Raji (cell line): ENCODE measurements at regions not wholly inside any gene's neighbourhood (a gene's known extent, or its start where the extent isn't known, plus 50 kb on each side); places are given as distances from the start of the nearest gene placed in this dataset.

Experiments
- POLR2A ChIP-seq: IDR thresholded peaks from 2 replicates; pipeline ENCODE4 v1.6.1; 2011; ENCODE audit warnings: low read depth, low read length, control low read depth; ENCODE audit not compliant: insufficient read depth

DNA sequence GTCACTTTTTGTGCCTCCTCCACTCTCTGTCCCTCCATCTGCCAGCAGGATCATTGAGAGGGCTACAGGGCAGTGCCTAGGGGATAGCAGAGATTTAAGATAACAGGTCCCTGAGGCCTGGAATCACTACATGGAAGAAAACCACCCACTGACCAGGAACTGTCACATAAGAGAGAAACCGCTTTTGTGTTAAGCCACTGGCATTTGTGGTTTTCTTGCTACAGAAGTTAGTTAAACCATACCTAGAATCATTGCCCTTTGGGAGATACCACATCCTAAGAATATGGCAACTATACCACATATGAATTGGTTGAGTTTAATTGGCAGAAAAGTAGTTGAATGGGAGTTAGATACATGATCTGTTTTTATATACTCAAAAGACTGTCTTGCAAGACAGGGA, 112.8 kb upstream of the LPP start:
- no peak for TF ChIP-seq POLR2A

DNA sequence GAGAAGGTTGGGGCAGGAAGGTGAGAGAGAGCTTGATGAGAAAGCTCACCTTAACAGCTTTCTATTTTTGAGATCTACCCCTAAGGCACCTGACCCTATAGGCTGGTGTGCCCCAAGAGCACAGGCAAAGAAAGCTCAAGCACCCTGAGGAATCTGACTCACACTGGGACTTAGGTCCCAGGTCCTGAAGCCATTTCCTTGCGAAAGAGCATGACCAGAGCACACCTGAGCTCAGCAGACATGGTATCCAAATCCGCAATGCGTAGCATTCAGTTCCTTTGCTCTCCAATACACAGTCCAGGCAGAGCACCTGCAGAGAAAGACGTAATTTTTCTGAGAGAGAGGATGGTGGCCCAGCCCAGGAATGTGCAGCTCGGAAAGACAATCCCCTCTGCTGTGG, 112.1 kb upstream of the LPP start:
- TF ChIP-seq POLR2A: no peak

DNA sequence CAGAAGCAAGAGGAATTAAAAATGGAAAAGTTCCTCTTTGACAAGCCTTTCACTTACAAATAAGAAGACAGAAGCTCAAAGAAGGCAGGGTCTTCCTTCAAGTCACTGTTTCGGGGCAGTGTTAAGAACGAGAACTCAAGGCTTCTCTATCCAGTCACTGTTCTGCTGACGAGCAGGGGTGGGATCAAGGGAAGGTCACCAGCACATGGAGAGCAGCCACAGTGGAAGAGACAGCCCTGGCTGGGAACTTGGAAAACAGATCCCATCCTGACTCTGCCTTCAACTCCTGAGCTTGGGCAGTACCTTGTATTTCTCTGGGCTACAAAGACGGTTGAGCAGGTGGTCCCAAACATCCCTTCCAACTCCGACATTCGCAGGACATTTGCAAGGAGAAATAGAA, 111.5 kb upstream of the LPP start:
- TF ChIP-seq POLR2A: no peak

DNA sequence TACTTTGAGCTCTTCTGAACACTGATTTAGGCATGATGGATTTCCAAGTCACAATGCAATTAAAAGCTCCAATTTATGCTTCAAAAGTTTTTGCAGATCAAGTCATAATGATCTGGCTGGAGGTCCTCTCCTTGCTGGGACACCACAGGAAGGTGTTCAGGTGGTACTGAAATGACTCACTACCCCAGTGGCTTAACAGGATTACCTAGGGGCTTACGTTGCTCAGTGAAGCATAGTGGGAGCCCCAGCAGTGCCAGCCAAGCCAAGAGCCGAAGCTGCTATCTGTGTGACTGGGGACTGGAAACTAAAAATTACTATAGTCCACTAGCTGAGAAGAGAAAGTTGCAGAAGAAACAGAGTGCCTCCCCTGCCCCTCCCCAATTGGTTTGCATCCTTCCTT, 110.1 kb upstream of the LPP start:
- TF ChIP-seq POLR2A: no peak

DNA sequence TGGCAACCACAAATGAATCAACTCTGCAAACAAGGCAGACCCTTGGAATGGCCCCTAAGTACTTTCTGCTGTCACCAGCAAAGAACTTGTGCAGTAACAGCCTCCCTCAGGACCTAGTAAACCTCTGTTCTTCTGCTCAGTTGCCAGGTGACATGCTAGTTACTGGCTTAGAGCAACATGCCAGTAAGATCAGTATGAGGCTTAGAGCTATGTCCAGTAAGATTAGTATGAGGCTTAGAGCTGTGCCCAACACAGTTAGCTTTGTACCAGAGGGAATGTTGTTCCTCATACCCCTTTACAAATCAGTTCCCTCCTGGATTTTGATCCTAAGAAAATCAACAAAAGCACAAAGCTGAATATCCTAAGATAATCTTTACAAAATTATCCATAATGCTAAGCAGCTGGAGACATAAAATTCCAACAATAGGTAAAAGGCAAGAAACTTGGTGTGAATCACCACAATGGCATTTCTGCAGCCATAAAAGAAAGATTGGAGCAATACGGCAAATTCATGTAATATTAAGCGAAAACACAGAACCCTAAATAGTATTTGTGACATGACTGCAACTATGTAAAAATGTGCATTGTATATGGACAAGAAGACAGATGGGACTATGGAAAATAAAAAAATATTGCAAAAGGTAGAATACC, 107.3 kb upstream of the LPP start:
- no peak for TF ChIP-seq POLR2A

DNA sequence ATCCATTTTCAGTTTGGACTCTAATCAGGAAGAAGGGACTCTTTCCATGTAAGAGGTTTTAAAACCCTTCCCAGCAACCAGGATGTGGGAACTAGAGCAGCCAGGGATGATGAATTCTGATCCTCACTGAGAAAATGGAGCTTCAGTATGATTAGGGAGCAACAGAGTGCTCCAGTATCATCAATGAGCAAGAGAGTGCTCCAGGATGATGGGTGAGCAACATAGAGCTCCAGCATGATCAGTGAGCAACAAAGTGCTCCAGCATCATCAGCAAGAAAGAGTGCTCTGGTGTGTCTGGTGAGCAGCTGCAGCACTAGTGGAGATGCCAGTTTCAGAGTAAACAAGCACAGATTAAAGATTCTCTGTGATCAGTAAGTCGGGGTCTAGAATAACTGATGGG, 106.4 kb upstream of the LPP start:
- TF ChIP-seq POLR2A: no peak

DNA sequence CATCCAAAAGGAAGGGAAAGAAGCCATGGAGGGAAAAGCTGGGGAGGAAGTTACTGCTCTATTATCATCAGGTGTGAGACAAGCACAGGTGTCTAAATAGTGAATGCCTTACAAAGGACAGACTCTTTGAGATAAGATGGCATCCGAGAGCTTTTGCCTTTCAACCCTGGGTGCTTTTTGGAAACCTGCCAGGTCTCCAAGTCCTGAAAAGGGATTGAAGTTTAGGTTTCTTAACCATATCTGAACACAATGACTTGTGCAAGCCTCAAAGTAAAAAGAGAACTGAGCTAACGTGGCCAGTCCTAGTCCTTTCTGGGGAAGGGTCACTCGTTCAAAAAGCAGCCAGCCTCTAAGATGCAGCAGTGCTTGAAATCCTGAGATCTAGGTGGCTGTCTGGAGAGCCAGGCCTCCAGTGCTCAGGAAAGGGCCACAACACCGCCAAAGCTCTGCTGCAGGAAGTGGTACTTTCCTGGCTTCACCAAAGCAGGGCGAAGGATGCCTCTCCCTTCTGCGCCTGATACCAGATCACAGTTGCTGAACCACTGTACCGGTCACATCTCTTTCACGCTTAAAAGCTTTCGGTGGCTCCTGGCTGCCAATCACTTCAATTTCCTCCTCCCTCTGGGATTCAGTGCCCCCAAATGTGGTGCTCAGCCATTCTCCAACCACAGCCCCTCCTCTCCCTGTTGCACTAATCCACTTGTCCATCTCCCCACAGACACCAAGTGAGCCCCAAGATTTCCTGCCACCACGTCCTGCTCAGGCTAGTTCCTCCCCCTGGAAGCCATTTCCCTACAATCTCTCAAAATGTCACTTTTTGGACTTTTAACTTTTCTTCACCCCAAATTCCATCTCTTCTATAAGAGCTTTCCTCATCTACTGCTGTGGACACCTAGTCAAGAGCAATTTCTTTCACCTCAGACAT, 104.1 kb upstream of the LPP start:
- no peak for TF ChIP-seq POLR2A

DNA sequence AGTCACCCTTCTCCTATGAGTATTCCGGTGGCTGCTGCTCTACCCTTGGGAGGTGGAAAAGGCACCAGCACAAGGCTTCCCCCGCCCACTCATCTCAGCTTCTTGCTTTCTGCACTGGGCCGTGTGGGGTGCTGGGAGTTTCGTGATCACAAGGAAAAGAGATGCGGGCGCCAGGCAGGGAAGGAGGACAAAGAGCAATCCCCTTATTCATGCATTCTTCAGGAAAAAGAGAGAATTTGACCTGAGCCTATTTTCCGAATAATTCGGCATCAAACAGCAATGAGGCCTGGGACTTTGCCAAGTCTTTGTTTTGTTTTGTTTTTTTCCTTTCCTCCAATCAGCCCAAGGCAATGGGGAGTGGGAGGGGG, 102.2 kb upstream of the LPP start:
- TF ChIP-seq POLR2A: no peak

DNA sequence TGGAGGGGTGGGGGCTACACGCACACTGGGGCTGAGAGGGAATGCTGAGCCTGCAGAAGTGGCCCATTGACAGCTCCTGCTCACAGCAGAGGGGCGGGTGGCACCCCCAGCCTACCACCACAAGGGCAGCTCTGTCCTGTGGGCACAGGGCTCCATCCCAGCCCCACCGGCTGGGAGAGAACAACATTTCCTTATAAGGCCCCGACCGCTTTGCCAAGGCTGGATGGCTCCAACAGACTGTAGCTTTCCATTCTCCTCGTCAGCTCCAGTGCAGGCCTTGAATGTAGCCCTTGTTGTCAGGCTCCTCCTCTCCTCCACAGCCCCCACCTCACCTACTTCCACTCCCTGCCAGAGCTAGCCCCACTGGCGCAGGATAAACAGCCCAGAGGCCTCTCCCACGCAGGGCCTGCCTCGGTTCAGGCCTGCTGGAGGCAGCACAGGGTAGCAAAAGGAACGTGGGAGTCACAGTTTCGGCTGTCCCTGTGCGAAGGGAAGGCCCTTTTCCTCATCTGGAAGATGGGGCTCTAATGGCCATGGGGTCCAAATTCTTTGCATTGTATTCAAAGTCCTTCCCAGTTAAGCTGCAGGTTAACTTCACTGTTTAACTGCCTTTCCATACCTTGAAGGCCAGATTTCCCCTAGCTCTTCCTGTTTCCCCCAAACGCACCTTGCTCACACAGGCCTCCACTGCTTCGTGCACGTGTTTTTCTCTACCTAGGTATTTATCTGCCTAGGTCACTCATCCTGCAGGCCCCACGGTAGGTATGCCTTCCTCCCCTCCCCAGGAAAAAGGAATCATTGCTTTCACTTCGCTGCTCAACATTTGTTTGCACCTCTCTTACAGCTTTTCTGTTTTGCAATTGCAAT, 101.6 kb upstream of the LPP start:
- TF ChIP-seq POLR2A: no peak

DNA sequence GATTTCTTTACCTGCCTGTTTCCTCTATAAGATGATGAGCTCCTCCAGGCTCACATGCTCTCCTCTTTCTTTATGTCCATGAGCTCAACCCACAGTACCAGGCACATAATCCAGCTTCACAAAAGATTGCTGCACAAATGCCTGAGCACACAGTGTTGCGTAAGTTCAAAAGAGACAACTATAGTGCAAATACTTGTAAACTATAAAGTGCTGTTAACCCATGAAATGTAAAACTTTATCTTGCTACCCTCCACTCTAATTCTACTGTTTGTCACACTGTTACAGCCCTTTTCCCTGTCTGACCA, 101.0 kb upstream of the LPP start:
- TF ChIP-seq POLR2A: no peak

DNA sequence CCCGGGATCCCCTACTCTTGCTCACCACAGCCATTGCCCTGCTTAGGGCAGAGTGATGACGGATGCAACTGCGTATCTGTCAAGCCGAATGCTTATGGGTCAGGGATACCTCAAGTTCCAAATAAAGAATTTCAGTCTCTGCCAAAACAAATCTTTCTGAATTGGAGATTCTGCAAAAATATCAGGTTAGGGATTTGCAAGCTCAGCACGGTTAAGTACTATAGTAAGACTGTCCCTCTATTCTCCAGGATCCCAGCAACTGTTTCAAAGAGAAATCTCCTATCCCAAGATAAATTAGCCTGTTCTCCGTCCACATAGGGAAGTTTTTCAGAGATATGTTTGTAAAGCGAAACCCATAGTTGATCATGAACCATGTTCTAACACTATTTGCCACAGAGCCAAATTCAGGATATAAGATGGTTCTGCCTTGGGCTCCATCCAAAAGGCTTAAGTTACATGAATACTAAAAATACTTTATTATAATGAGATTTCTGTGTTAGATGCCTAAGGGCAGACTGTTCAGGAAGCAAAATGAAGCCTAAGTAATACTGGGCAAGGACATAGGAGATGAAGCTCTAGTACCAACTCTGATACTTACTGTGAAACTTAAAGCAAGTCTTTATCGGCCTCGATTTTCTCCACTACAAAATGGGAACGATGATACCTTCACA, 100.1 kb upstream of the LPP start:
- TF ChIP-seq POLR2A: no peak

DNA sequence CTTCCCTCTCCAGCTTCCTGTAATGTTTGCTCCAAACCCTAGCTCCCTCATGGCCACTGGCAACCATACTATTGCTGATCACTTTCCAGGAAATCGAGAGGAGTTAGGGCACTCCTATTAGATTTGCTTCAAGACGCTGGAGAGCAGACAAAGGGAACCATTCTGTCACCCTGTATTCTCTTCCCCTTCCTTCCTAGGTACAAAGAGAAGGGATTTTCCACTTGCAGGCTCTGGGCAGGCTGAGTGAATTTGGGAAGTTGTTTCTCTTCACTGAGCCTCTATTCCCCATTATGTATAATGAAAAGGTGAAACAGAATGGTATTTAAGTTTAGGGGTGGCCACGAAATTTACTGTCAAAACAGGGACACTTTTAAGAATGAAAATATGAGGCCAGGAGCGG, 99.4 kb upstream of the LPP start:
- no peak for TF ChIP-seq POLR2A

DNA sequence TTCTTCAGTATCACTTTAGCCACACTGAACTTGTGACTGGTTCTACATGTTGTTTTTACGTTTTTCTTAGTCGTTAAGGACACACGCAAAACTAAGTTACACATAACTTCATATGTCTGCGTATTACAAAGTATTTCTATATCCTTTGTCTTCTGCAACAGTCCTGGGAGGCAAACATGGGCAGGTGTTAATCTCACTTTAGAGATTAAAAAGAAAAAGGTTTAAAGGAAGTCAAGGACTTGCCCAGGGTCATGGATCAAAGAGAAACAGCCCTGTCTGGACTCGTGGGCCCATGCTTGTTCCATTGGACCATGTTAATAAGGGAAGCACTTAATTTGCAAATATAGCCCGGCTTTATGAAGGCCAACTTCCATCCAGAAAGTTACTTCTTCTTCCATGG, 98.6 kb upstream of the LPP start:
- no peak for TF ChIP-seq POLR2A

DNA sequence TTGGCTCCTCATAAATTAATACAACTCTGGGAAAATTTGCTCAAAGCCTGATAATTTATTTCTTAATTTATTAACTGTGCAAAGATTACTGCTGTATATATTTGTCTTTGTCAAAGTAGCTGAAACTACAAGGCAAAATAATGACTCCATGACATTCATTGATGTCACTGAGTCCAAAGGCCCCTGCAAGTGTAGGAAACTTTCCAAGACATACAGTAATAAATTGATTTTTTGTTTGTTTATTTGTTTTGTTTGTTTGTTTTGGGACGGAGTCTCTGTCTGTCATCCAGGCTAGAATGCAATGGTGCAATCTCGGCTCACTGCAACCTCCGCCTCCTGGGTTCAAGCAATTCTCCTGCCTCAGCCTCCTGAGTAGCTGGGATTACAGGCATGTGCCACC, 96.8 kb upstream of the LPP start:
- no peak for TF ChIP-seq POLR2A

DNA sequence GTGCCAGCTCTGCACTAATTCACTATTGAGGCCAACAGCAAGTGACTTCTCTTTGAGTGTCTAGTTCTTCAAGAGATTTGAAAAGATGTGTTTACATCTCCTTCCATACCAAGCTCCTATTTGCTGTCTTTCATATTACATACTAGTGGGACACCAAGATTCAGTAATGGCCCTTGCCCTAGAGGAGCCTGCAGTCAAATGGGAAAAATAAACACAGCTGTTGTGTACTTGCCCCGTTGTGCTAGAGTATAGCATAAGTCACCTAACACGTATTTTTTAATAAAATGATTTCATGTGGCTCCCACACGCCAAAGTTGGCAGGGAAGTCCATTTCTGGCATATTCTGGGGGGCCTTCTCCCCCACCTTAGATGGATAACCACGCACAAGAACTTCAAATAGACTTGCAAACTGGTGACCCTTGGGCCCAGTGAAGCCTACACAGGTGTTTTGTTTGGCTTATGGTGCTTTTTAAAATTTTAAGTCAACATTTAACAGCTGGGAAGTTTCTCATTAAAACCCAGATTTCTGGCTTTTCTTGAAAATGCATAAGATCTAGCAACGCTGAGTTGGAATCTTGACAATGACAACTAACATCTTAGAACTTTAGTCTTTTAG, 95.3 kb upstream of the LPP start:
- TF ChIP-seq POLR2A: no peak
